H1 (cell line): ENCODE measurements at regions not wholly inside any gene's neighbourhood (a gene's known extent, or its start where the extent isn't known, plus 50 kb on each side); places are given as distances from the start of the nearest gene placed in this dataset.

Source experiments
- CREB1 ChIP-seq: IDR thresholded peaks from 2 replicates; pipeline ENCODE4 v1.6.1; 2012; ENCODE audit warnings: inconsistent platforms
- EP300 ChIP-seq, 2 experiments: IDR thresholded peaks; 1 replicate in 1 of 2; 2 replicates in 1 of 2; pipeline ENCODE4 v1.6.1; 2011 to 2012; ENCODE audit warnings: low read depth in 2 of 2, low read length in 2 of 2, mild to moderate bottlenecking in 2 of 2, borderline replicate concordance in 1 of 2, inconsistent platforms in 1 of 2, moderate library complexity in 1 of 2
- POU5F1 ChIP-seq: IDR thresholded peaks from 2 replicates; pipeline ENCODE4 v1.6.1; 2011; ENCODE audit warnings: low read depth, mild to moderate bottlenecking, low read length, moderate library complexity

DNA sequence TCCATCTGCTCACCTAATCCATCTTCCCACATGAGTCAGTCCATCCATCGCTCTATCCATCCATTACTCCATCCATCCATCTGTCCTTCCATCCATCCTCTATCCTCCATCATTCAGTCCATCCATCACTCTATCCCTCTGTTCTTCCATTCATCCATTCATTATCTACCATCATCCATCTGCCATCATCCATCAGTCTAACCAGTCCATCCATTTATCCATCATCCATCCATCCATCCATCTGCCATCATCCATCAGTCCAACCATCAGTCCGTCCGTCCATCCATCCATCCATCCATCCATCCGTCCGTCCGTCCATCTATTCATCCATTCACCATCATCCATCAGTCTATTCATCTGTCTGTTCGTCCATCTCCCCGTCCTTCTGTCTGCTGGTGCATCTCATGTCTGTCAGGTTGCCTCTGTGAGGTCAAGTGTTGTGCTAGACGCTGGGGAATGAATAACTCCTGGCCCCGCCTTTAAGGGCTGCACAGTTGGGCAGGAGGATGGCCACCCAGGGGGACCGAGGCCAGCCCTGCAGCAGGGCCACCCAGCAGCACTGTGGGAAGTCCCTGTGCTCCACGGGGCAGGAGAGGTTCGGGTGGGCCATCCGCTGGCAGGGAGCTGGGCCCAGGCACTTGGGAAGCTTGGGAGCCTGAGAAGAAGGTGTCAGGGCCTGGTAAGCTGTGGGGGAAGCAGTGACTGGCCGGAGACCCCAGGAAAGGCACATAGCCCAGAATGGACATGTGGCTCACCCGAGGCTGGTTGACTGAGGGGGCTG is 137.1 kb downstream of the CTTN start (continued):
- TF ChIP-seq POU5F1, result no peak
- no peak for TF ChIP-seq CREB1
- TF ChIP-seq EP300 (IDR thresholded peaks at IDR 0.05; ENCODE audit: borderline replicate concordance in 1 of 2, low read depth in 2 of 2, low read length in 2 of 2), result no peak
